ENCODE measurements at regions not wholly inside any gene's neighbourhood (a gene's known extent, or its start where the extent isn't known, plus 50 kb on each side); places are given as distances from the start of the nearest gene placed in this dataset.

DNA sequence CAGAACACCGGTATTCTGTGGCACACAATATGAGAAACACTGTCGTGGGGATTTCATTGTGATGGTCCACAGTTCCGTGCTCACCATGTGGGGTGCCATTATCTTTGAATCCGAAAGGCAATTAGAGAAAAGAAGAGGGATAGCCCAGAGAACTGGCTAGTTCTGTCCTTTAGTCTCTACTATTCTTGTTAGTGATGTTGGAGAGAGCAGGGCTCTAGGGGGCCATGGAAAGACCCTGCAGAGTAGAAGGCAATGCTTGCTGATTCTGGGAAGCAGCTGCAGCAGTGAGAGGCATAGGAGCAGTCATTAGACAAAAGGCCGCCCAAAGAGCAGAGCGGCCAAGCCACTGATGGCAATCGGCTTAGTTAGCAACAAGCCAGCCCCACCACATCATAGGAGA is 146.3 kb downstream of the TSEN15 start:
- Histone ChIP-seq H3K36me3 (ENCODE audit: control insufficient read depth, insufficient read depth, low read length, severe bottlenecking) (no peaks in the 10 kb centered on the region), H3K4me1 (ENCODE audit: control insufficient read depth, insufficient read depth, low read length) (no peaks in the 10 kb centered on the region), H3K27me3 (replicated peaks; ENCODE audit: control insufficient read depth, insufficient read depth, low read length) (no peaks in the 10 kb centered on the region), H3K4me3 (ENCODE audit: low read length) (no peak overlapping the region), H3K9me3 (ENCODE audit: control insufficient read depth, low read length) (no peaks in the 10 kb centered on the region), H3K9ac (ENCODE audit: low read length) (no peak overlapping the region)
- no peak for DNase-seq (ENCODE audit: low read depth)

DNA sequence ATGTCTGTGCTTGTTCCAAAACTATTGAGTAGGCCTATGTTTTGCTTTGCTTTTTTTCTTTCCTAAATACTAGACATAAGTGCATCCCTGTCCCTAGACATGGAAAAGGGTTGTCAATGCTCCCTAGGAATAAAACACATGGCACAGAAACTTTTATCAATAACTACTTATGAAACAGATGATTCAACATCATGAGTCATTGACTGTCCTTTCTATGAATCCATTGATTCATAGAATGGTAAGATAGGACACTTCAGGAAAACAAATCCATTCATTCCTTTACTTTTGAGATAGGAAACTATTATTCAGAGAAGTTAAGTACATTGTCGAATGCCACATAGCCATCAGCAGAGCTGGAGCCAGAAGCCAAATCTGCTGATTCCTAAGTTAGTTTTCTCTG is 147.5 kb downstream of the TSEN15 start:
- Histone ChIP-seq H3K9ac (ENCODE audit: low read length) (no peak overlapping the region), H3K36me3 (ENCODE audit: control insufficient read depth, insufficient read depth, low read length, severe bottlenecking) (no peaks in the 10 kb centered on the region), H3K4me3 (ENCODE audit: low read length) (no peak overlapping the region), H3K9me3 (ENCODE audit: control insufficient read depth, low read length) (no peaks in the 10 kb centered on the region), H3K4me1 (ENCODE audit: control insufficient read depth, insufficient read depth, low read length) (no peaks in the 10 kb centered on the region), H3K27me3 (replicated peaks; ENCODE audit: control insufficient read depth, insufficient read depth, low read length) (no peaks in the 10 kb centered on the region)
- no peak for DNase-seq (ENCODE audit: low read depth)

DNA sequence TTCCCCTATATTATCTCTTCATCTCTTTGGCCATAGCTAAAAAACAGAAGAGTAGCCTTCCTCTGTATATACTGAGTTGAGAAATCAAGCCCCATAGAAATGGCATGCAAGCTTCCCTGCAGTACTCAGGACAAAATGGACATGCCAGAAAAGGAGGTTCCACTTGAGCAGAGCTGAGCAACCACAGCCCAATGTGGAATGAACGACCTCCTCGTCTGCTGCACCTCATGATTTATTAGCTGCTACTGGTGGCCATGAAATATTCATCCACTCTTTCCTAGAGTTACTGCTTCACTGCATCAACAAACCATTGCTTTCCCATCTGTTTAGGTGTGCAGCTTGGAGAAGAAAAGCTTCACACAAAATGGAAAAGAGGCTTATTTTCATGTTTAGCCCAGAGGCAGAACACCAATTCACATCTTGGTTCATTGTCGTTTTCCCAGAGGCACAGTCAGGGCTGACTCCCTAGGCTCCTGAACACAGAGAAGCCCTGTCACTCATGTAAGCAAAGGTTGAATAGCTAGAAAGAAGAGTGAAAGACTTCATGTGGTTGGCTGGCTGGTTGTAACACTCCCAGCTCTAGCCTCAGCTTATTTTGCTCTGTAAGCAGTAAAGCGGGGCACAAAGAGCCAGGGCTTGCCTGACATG is 148.0 kb downstream of the TSEN15 start:
- H3K4me1 ChIP-seq (ENCODE audit: control insufficient read depth, insufficient read depth, low read length), result no peaks in the 10 kb centered on the region
- H3K9ac ChIP-seq (ENCODE audit: low read length), result no peak overlapping the region
- DNase-seq (ENCODE audit: low read depth), result no peak
- H3K9me3 ChIP-seq (ENCODE audit: control insufficient read depth, low read length), result no peaks in the 10 kb centered on the region
- no peaks in the 10 kb centered on the region for H3K27me3 ChIP-seq (replicated peaks; ENCODE audit: control insufficient read depth, insufficient read depth, low read length)
- H3K36me3 ChIP-seq (ENCODE audit: control insufficient read depth, insufficient read depth, low read length, severe bottlenecking), result no peaks in the 10 kb centered on the region
- no peak overlapping the region for H3K4me3 ChIP-seq (ENCODE audit: low read length)

DNA sequence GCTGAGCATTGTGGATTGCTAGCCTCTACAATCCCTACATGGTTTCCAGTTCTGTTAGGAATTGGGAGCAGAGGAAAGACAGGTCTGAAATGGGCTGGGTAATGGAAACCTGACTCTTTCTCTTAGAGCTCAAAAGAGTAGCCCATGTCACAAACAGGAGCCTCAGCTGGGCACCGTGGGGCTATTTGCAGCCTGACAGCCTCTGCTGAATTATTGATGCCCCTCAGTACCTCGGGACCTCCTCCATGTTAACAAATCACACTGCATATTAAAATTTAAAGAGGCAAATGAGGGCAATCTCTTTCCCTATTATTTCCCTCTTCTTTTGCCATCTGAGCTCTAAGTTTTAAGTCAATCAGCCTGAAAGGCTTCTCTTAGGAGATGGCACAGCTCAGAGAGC is 157.1 kb downstream of the TSEN15 start:
- Histone ChIP-seq H3K4me1 (ENCODE audit: control insufficient read depth, insufficient read depth, low read length) (peaks cover 15% of the 10 kb centered on the region), H3K27me3 (replicated peaks; ENCODE audit: control insufficient read depth, insufficient read depth, low read length) (no peaks in the 10 kb centered on the region), H3K9me3 (ENCODE audit: control insufficient read depth, low read length) (no peaks in the 10 kb centered on the region), H3K9ac (ENCODE audit: low read length) (no peak overlapping the region), H3K4me3 (ENCODE audit: low read length) (no peak overlapping the region), H3K36me3 (ENCODE audit: control insufficient read depth, insufficient read depth, low read length, severe bottlenecking) (no peaks in the 10 kb centered on the region)
- no peak for DNase-seq (ENCODE audit: low read depth)

DNA sequence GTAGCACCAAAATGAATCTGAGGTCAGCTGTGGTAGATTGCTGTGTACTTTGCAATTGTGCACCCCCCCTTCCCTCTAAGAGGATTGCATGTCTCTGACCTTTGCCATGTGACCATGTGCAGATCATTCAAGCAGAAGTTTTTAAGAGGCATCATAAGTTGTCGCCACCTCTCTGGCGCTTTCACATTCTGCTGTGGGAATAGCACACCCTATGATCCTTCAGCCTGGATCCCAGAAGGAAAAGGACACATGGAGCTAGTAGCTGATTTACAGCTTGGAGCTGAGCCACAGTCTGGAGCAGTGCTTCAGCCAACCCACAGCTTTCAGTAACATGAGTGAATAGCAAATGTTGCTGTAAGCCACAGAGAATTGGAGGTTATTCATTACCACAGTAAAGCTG is 158.5 kb downstream of the TSEN15 start:
- Histone ChIP-seq H3K36me3 (ENCODE audit: control insufficient read depth, insufficient read depth, low read length, severe bottlenecking) (no peaks in the 10 kb centered on the region), H3K27me3 (replicated peaks; ENCODE audit: control insufficient read depth, insufficient read depth, low read length) (no peaks in the 10 kb centered on the region), H3K4me3 (ENCODE audit: low read length) (no peak overlapping the region), H3K9ac (ENCODE audit: low read length) (no peak overlapping the region), H3K9me3 (ENCODE audit: control insufficient read depth, low read length) (no peaks in the 10 kb centered on the region), H3K4me1 (ENCODE audit: control insufficient read depth, insufficient read depth, low read length) (peaks cover 15% of the 10 kb centered on the region)
- DNase-seq (ENCODE audit: low read depth), result no peak

DNA sequence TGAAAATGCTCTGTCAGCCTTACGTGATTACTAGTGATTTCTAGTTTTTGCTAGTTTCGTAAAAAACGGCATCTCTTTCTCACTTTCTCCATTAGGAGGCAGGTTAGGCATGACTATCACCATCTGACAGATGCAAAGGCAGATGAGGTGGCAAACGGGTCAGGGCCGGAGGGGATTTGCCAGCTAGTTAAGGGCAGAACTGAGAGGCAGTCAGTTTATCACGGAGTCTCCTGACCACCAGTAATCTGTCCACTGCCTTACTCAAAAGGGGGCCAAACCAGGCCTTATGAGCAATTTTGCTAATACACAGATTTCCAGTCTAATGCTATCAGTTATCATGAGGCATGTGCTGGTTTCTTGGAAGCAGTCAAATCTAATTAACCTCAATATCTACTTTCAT is 159.3 kb downstream of the TSEN15 start:
- Histone ChIP-seq H3K4me1 (ENCODE audit: control insufficient read depth, insufficient read depth, low read length) (peaks cover 15% of the 10 kb centered on the region), H3K27me3 (replicated peaks; ENCODE audit: control insufficient read depth, insufficient read depth, low read length) (no peaks in the 10 kb centered on the region), H3K9ac (ENCODE audit: low read length) (no peak overlapping the region), H3K9me3 (ENCODE audit: control insufficient read depth, low read length) (no peaks in the 10 kb centered on the region), H3K36me3 (ENCODE audit: control insufficient read depth, insufficient read depth, low read length, severe bottlenecking) (no peaks in the 10 kb centered on the region), H3K4me3 (ENCODE audit: low read length) (no peak overlapping the region)
- DNase-seq (ENCODE audit: low read depth), result no peak

DNA sequence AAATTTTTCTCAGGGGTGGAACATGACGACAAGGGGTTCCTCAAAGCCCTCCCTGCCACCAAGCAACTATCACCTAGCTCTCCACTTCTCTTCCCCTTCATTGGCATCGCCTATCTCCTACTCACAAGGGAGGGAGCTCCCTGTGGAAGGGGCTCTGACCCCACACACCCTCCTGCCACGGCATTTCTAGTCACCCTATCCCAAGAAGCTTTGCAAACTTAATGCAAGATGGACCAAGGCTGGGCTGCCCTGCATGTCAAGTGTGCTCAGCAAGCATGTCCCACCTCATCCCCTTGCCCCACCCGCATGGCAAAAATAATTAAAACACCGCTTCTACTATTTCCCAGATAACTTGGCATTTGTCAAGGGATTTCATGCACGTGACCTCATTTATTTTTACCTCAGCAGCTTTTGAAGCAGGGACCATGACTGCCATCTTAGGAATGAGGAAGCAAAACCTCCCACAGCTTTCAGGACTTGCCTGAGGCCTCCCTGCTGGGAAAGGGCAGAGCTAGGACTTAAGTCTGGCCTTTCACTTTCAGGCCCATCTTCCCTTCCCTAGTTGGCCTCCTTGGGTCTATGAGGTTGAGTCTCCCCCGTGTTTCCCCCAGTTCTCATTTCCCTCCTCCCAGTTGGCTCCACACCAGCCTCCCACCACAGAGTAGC is 161.3 kb downstream of the TSEN15 start:
- H3K9ac ChIP-seq (ENCODE audit: low read length), result no peak overlapping the region
- DNase-seq (ENCODE audit: low read depth), result peak; percentile 73
- no peak overlapping the region for H3K4me3 ChIP-seq (ENCODE audit: low read length)
- H3K36me3 ChIP-seq (ENCODE audit: control insufficient read depth, insufficient read depth, low read length, severe bottlenecking), result no peaks in the 10 kb centered on the region
- no peaks in the 10 kb centered on the region for H3K27me3 ChIP-seq (replicated peaks; ENCODE audit: control insufficient read depth, insufficient read depth, low read length)
- peaks cover 15% of the 10 kb centered on the region for H3K4me1 ChIP-seq (ENCODE audit: control insufficient read depth, insufficient read depth, low read length)
- no peaks in the 10 kb centered on the region for H3K9me3 ChIP-seq (ENCODE audit: control insufficient read depth, low read length)

DNA sequence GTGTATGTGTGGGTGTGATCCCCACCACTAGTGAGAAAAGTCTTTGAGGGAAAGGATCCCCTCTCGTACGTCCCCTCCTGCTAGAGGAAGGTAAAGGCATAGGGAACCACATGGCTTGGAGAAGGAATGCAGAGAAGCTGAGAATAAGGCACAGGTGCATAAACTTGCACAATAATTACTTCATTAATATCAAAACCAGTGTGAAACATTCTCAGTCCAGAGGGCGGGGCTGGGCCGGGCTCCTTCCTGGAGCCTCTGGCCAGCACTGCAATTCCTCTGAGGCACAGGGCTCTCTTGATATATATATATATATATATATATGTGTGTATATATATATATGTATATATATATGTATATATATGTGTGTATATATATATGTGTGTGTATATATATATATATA is 162.6 kb downstream of the TSEN15 start:
- Histone ChIP-seq H3K36me3 (ENCODE audit: control insufficient read depth, insufficient read depth, low read length, severe bottlenecking) (no peaks in the 10 kb centered on the region), H3K27me3 (replicated peaks; ENCODE audit: control insufficient read depth, insufficient read depth, low read length) (no peaks in the 10 kb centered on the region), H3K4me1 (ENCODE audit: control insufficient read depth, insufficient read depth, low read length) (peaks cover 19% of the 10 kb centered on the region)

DNA sequence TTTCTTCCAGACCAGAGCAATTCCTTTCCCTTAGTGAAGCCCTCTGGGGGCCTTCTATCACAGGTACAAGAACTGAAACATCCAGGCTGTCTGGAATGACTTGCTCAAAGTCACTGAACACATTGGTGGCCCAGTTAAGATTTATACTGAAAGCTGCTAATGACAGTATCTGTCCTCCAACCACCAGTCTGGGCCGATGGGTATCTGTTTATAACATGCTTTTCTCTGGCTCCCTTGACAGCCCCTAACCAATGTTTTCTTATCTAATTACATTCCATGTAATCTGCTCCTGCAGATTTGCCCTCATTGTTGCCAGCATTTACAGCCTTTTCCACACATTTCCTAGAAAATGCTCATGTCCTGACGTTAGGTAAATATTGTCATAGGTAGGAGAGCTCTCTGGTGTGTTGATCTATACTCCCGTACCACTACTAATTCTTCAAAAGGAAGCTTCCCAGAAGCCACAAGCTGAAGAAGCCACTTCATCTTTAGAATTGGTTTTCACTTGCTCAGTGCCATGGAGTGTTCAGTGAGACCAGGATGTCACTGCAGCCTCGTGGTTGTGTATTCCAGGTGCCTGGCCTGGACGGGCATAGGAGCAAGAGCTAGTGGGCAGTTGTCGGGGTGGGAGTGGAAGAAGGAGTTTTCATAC is 163.9 kb downstream of the TSEN15 start:
- H3K9me3 ChIP-seq (ENCODE audit: control insufficient read depth, low read length), result no peaks in the 10 kb centered on the region
- no peak overlapping the region for H3K9ac ChIP-seq (ENCODE audit: low read length)
- H3K4me1 ChIP-seq (ENCODE audit: control insufficient read depth, insufficient read depth, low read length), result peaks cover 16% of the 10 kb centered on the region
- H3K27me3 ChIP-seq (replicated peaks; ENCODE audit: control insufficient read depth, insufficient read depth, low read length), result no peaks in the 10 kb centered on the region
- H3K4me3 ChIP-seq (ENCODE audit: low read length), result no peak overlapping the region
- H3K36me3 ChIP-seq (ENCODE audit: control insufficient read depth, insufficient read depth, low read length, severe bottlenecking), result no peaks in the 10 kb centered on the region
- no peak for DNase-seq (ENCODE audit: low read depth)

More for the DNA sequence above, 162.6 kb downstream of the TSEN15 start:
- Histone ChIP-seq H3K9ac (ENCODE audit: low read length) (no peak overlapping the region), H3K4me3 (ENCODE audit: low read length) (no peak overlapping the region), H3K9me3 (ENCODE audit: control insufficient read depth, low read length) (no peaks in the 10 kb centered on the region)
- no peak for DNase-seq (ENCODE audit: low read depth)

DNA sequence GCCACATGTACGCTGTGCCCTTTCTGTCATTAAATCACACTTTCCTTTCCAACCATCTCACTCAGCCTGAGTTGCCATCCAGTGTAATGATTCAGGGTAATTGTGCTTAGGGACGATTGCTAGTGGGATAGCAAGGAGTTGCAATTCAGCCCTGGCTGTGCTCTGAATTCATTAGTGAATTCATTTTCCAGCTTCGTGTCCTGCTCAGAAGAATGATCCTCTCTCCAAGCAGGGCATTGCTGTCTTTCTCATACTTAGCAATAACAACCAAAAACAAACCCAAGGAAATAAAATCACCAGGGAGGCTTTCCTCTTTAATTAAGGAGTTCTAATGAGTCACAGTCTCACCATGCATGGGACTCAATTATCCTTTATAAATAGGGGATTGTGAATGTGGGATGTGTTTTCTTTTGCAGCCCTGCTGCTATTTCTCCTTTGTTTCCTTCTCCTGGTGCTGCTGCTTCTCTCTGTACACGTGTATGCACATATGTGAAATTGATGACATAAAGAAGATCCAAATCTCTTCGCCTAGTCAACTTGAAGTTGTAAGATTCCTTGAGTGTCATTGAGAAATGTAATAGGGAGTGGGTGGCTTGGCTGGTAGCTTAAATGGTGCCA is 167.0 kb downstream of the TSEN15 start:
- Histone ChIP-seq H3K9ac (ENCODE audit: low read length) (no peak overlapping the region), H3K27me3 (replicated peaks; ENCODE audit: control insufficient read depth, insufficient read depth, low read length) (no peaks in the 10 kb centered on the region), H3K9me3 (ENCODE audit: control insufficient read depth, low read length) (no peaks in the 10 kb centered on the region), H3K36me3 (ENCODE audit: control insufficient read depth, insufficient read depth, low read length, severe bottlenecking) (no peaks in the 10 kb centered on the region), H3K4me3 (ENCODE audit: low read length) (no peak overlapping the region), H3K4me1 (ENCODE audit: control insufficient read depth, insufficient read depth, low read length) (peaks cover 13% of the 10 kb centered on the region)
- no peak for DNase-seq (ENCODE audit: low read depth)

DNA sequence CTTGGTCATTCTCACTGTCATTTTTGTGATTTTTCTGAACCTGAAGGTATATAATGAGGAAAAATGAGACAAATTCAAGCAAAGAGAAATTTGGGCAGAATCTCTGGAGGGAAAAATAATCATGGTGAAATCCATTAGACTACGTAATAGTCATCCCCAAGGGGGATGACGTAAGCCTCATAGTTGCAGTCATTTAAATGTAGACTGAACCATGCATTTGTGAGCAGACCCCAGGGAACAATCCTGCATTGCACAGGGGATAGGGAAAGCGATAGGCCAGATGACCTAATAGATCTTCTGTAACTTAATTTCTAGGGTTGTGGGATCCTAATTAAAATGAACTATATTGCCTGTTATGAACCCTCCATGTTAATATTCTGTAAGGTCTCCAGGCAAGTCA is 167.4 kb upstream of the C1orf21 start:
- H3K27me3 ChIP-seq (replicated peaks; ENCODE audit: control insufficient read depth, insufficient read depth, low read length), result no peaks in the 10 kb centered on the region
- H3K9me3 ChIP-seq (ENCODE audit: control insufficient read depth, low read length), result no peaks in the 10 kb centered on the region
- H3K9ac ChIP-seq (ENCODE audit: low read length), result no peak overlapping the region
- no peak for DNase-seq (ENCODE audit: low read depth)
- H3K4me1 ChIP-seq (ENCODE audit: control insufficient read depth, insufficient read depth, low read length), result peaks cover 13% of the 10 kb centered on the region
- H3K4me3 ChIP-seq (ENCODE audit: low read length), result no peak overlapping the region
- H3K36me3 ChIP-seq (ENCODE audit: control insufficient read depth, insufficient read depth, low read length, severe bottlenecking), result no peaks in the 10 kb centered on the region
